Mesendoderm (in vitro differentiated cells): ENCODE measurements at regions not wholly inside any gene's neighbourhood (a gene's known extent, or its start where the extent isn't known, plus 50 kb on each side); places are given as distances from the start of the nearest gene placed in this dataset.

Source experiments
- DNase-seq: peaks from one replicate; pipeline ENCODE4 v3.0.0; 2013
- H2AK5ac ChIP-seq: 2 replicates; pipeline ENCODE4 v1.6.1; 2013; ENCODE audit warnings: low read length, inconsistent platforms
- H2BK120ac ChIP-seq: 2 replicates; pipeline ENCODE4 v1.6.1; 2013; ENCODE audit warnings: low read depth, mild to moderate bottlenecking, low read length, moderate library complexity, mixed read lengths
- H2BK15ac ChIP-seq: replicated peaks from 2 replicates; pipeline ENCODE4 v1.6.1; 2013; ENCODE audit warnings: low read depth, mild to moderate bottlenecking, moderate library complexity
- H2BK5ac ChIP-seq: 2 replicates; pipeline ENCODE4 v1.6.1; 2013; ENCODE audit warnings: low read length, inconsistent platforms
- H3K18ac ChIP-seq: 2 replicates; pipeline ENCODE4 v1.6.1; 2013; ENCODE audit warnings: mild to moderate bottlenecking, low read length, mixed read lengths
- H3K23ac ChIP-seq: one replicate; pipeline ENCODE4 v1.6.1; 2013; ENCODE audit warnings: low read length
- H3K27ac ChIP-seq: 2 replicates; pipeline ENCODE4 v1.5.1; 2013; ENCODE audit warnings: low read depth, mild to moderate bottlenecking, inconsistent platforms, low read length, moderate library complexity
- H3K27me3 ChIP-seq: 2 replicates; pipeline ENCODE4 v1.6.1; 2013; ENCODE audit warnings: low read length, control low read depth, mild to moderate bottlenecking, inconsistent platforms; ENCODE audit not compliant: insufficient read depth, poor library complexity
- H3K36me3 ChIP-seq: 2 replicates; pipeline ENCODE4 v1.6.1; 2013; ENCODE audit warnings: low read length, inconsistent platforms; ENCODE audit not compliant: control insufficient read depth, insufficient read depth
- H3K4ac ChIP-seq: one replicate; pipeline ENCODE4 v1.6.1; 2013; ENCODE audit warnings: low read depth, mild to moderate bottlenecking, low read length, moderate library complexity
- H3K4me1 ChIP-seq: 2 replicates; pipeline ENCODE4 v1.6.1; 2013; ENCODE audit warnings: low read depth, low read length, inconsistent platforms; ENCODE audit not compliant: control insufficient read depth
- H3K4me2 ChIP-seq: 2 replicates; pipeline ENCODE4 v1.6.1; 2013; ENCODE audit warnings: low read length
- H3K4me3 ChIP-seq: 2 replicates; pipeline ENCODE4 v1.5.1; 2013; ENCODE audit warnings: mild to moderate bottlenecking, low read length
- H3K56ac ChIP-seq: one replicate; pipeline ENCODE4 v1.6.1; 2013; ENCODE audit warnings: low read length
- H3K79me1 ChIP-seq: 2 replicates; pipeline ENCODE4 v1.6.1; 2013; ENCODE audit warnings: low read length, inconsistent platforms
- H3K79me2 ChIP-seq: 2 replicates; pipeline ENCODE4 v1.6.1; 2013; ENCODE audit warnings: mild to moderate bottlenecking, low read length; ENCODE audit not compliant: control insufficient read depth, insufficient read depth
- H3K9ac ChIP-seq: 2 replicates; pipeline ENCODE4 v1.6.1; 2013; ENCODE audit warnings: low read length, inconsistent platforms
- H4K5ac ChIP-seq: one replicate; pipeline ENCODE4 v1.6.1; 2013; ENCODE audit warnings: low read length
- H4K8ac ChIP-seq: one replicate; pipeline ENCODE4 v1.6.1; 2013; ENCODE audit warnings: low read depth, mild to moderate bottlenecking, control low read depth, low read length, moderate library complexity
- WGBS: extraction: QIAGEN DNeasy Blood & Tissue Kit; methylation state at CpG from one replicate; pipeline ENCODE4 v1.1.7; 2013; ENCODE audit warnings: low lambda C conversion rate, missing lambda C conversion rate; ENCODE audit not compliant: insufficient coverage; ENCODE audit errors: extremely low coverage; 5-methylcytosine and 5-hydroxymethylcytosine counted together

- no peak overlapping the region for H3K4ac ChIP-seq
- no peaks in the 10 kb centered on the region for H3K36me3 ChIP-seq
- H3K27me3 ChIP-seq: no peaks in the 10 kb centered on the region
- no peaks in the 10 kb centered on the region for H3K79me2 ChIP-seq
- no peak overlapping the region for H3K23ac ChIP-seq
- no peak overlapping the region for H3K27ac ChIP-seq
- no peak overlapping the region for H3K9ac ChIP-seq
- no peak overlapping the region for H2BK120ac ChIP-seq
- H3K79me1 ChIP-seq: no peaks in the 10 kb centered on the region
- H3K4me1 ChIP-seq: no peaks in the 10 kb centered on the region
- no peak overlapping the region for H3K56ac ChIP-seq
- no peak overlapping the region for H4K5ac ChIP-seq
- no peak overlapping the region for H2BK5ac ChIP-seq
- H3K18ac ChIP-seq: no peak overlapping the region
- H3K4me3 ChIP-seq: no peak overlapping the region
- no peak overlapping the region for H4K8ac ChIP-seq
- no peak overlapping the region for H2BK15ac ChIP-seq
- no peak overlapping the region for H2AK5ac ChIP-seq
- no peak for DNase-seq
- no peak overlapping the region for H3K4me2 ChIP-seq
Measured at GRCh38 chr1:47674189-47674588, 236.3 kb downstream of the FOXD2 start.

GRCh38 chr1:47675047-47675675 is 237.3 kb downstream of the FOXD2 start:
- no peak overlapping the region for H2AK5ac ChIP-seq
- H2BK5ac ChIP-seq: no peak overlapping the region
- no CpG with 5 or more reads among the region's 3 CpGs for WGBS
- no peaks in the 10 kb centered on the region for H3K79me2 ChIP-seq
- no peak overlapping the region for H3K56ac ChIP-seq
- H3K23ac ChIP-seq: no peak overlapping the region
- no peaks in the 10 kb centered on the region for H3K4me1 ChIP-seq
- no peaks in the 10 kb centered on the region for H3K79me1 ChIP-seq
- no peak overlapping the region for H3K4me3 ChIP-seq
- H3K4ac ChIP-seq: no peak overlapping the region
- H3K36me3 ChIP-seq: no peaks in the 10 kb centered on the region
- H3K9ac ChIP-seq: no peak overlapping the region
- H3K27me3 ChIP-seq: no peaks in the 10 kb centered on the region
- no peak overlapping the region for H4K5ac ChIP-seq
- DNase-seq: peak; percentile 30
- H2BK120ac ChIP-seq: no peak overlapping the region
- no peak overlapping the region for H3K27ac ChIP-seq
- H3K18ac ChIP-seq: no peak overlapping the region
- H3K4me2 ChIP-seq: no peak overlapping the region
- no peak overlapping the region for H4K8ac ChIP-seq
- no peak overlapping the region for H2BK15ac ChIP-seq

- H2BK120ac ChIP-seq: no peak overlapping the region
- H3K23ac ChIP-seq: no peak overlapping the region
- DNase-seq: no peak
- no peak overlapping the region for H2BK5ac ChIP-seq
- H3K36me3 ChIP-seq: no peaks in the 10 kb centered on the region
- no peak overlapping the region for H3K18ac ChIP-seq
- no peak overlapping the region for H2AK5ac ChIP-seq
- H3K79me2 ChIP-seq: no peaks in the 10 kb centered on the region
- no peak overlapping the region for H2BK15ac ChIP-seq
- WGBS: no CpG with 5 or more reads among the region's 11 CpGs
- no peak overlapping the region for H3K56ac ChIP-seq
- no peak overlapping the region for H3K4me2 ChIP-seq
- no peak overlapping the region for H4K5ac ChIP-seq
- H4K8ac ChIP-seq: no peak overlapping the region
- no peak overlapping the region for H3K4me3 ChIP-seq
- no peaks in the 10 kb centered on the region for H3K4me1 ChIP-seq
- no peak overlapping the region for H3K4ac ChIP-seq
- H3K79me1 ChIP-seq: no peaks in the 10 kb centered on the region
- no peak overlapping the region for H3K27ac ChIP-seq
- no peaks in the 10 kb centered on the region for H3K27me3 ChIP-seq
- H3K9ac ChIP-seq: no peak overlapping the region
Measured at GRCh38 chr1:47675721-47676120, 237.9 kb downstream of the FOXD2 start.

GRCh38 chr1:47676311-47677054 is 238.6 kb downstream of the FOXD2 start:
- Histone ChIP-seq H3K9ac (no peak overlapping the region), H3K18ac (no peak overlapping the region), H2BK120ac (no peak overlapping the region), H3K79me2 (no peaks in the 10 kb centered on the region), H3K4me3 (no peak overlapping the region), H3K79me1 (no peaks in the 10 kb centered on the region), H4K5ac (no peak overlapping the region), H2BK5ac (no peak overlapping the region), H3K4ac (no peak overlapping the region), H3K4me2 (no peak overlapping the region), H3K36me3 (no peaks in the 10 kb centered on the region), H3K27me3 (no peaks in the 10 kb centered on the region), H3K56ac (no peak overlapping the region), H3K23ac (no peak overlapping the region), H2AK5ac (no peak overlapping the region), H2BK15ac (no peak overlapping the region), H3K4me1 (no peaks in the 10 kb centered on the region), H3K27ac (no peak overlapping the region), H4K8ac (no peak overlapping the region)
- no peak for DNase-seq
- no CpG with 5 or more reads among the region's 14 CpGs for WGBS

GRCh38 chr1:47677241-47677940 is 239.5 kb downstream of the FOXD2 start:
- no peak overlapping the region for H3K27ac ChIP-seq

More at GRCh38 chr1:47677241-47677940, 239.5 kb downstream of the FOXD2 start:
- Histone ChIP-seq H3K18ac (no peak overlapping the region), H3K79me1 (no peaks in the 10 kb centered on the region), H3K36me3 (no peaks in the 10 kb centered on the region), H2BK120ac (no peak overlapping the region), H4K8ac (no peak overlapping the region), H3K9ac (no peak overlapping the region), H3K79me2 (no peaks in the 10 kb centered on the region), H3K56ac (peak overlapping the region; percentile 38), H2BK15ac (no peak overlapping the region), H4K5ac (no peak overlapping the region), H3K27me3 (no peaks in the 10 kb centered on the region), H3K4ac (no peak overlapping the region), H3K4me3 (no peak overlapping the region), H2AK5ac (no peak overlapping the region), H2BK5ac (no peak overlapping the region), H3K4me2 (no peak overlapping the region), H3K4me1 (no peaks in the 10 kb centered on the region), H3K23ac (no peak overlapping the region)
- no CpG with 5 or more reads among the region's 24 CpGs for whole genome bisulfite sequencing
- no peak for DNase-seq
